Hepatocyte (in vitro differentiated cells): ENCODE measurements at regions not wholly inside any gene's neighbourhood (a gene's known extent, or its start where the extent isn't known, plus 50 kb on each side); places are given as distances from the start of the nearest gene placed in this dataset.

ENCODE experiments used
- CTCF ChIP-seq: fragments of 200-600 bp; sonication (generic); IDR thresholded peaks from 2 replicates; pipeline ENCODE4 v1.5.1; 2016; ENCODE audit warnings: antibody characterized with exemption, mild to moderate bottlenecking; ENCODE audit not compliant: poor library complexity
- EZH2 ChIP-seq: fragments of 200-600 bp; sonication (generic); IDR thresholded peaks from 2 replicates; pipeline ENCODE4 v1.6.1; 2016; ENCODE audit warnings: antibody characterized with exemption, mild to moderate bottlenecking, borderline replicate concordance

- no peak for TF ChIP-seq EZH2
- TF ChIP-seq CTCF, result no peak
These were observed 1299.4 kb downstream of the NCAM2 start for GRCh38 chr21:22297575-22297974.
